GM23338 (cell line): ENCODE measurements at regions not wholly inside any gene's neighbourhood (a gene's known extent, or its start where the extent isn't known, plus 50 kb on each side); places are given as distances from the start of the nearest gene placed in this dataset.

Experiments
- ATAC-seq: fragments of 200-7000 bp; cut with Tn5 transposase; 3 replicates; pipeline ENCODE4 v1.9.1; 2020
- DNase-seq: peaks from one replicate; pipeline ENCODE4 v3.0.0-alpha.2; 2015; ENCODE audit warnings: low spot score
- H2AFZ ChIP-seq: fragments of 200-600 bp; sonication (generic); 2 replicates; pipeline ENCODE4 v1.8.0; 2016; ENCODE audit warnings: antibody characterized with exemption, mild to moderate bottlenecking, moderate library complexity
- H3F3A ChIP-seq: fragments of 200-600 bp; sonication (generic); replicated peaks from 2 replicates; pipeline ENCODE4 v1.8.0; 2017; ENCODE audit warnings: antibody characterized with exemption, mixed run types, low read depth
- H3K27ac ChIP-seq: fragments of 200-600 bp; sonication (generic); 2 replicates; pipeline ENCODE4 v1.6.1; 2016; ENCODE audit warnings: low read depth
- H3K27me3 ChIP-seq: fragments of 200-600 bp; sonication (generic); 2 replicates; pipeline ENCODE4 v1.8.0; 2016; ENCODE audit warnings: mild to moderate bottlenecking, mixed run types, moderate library complexity; ENCODE audit not compliant: insufficient read depth
- H3K36me3 ChIP-seq: fragments of 200-600 bp; sonication (generic); 2 replicates; pipeline ENCODE4 v1.8.0; 2016; ENCODE audit warnings: mild to moderate bottlenecking; ENCODE audit not compliant: insufficient read depth
- H3K4me1 ChIP-seq: fragments of 200-600 bp; sonication (generic); 2 replicates; pipeline ENCODE4 v1.8.0; 2016; ENCODE audit warnings: mild to moderate bottlenecking, moderate library complexity; ENCODE audit not compliant: insufficient read depth
- H3K4me2 ChIP-seq: fragments of 200-600 bp; sonication (generic); 2 replicates; pipeline ENCODE4 v1.7.1; 2017; ENCODE audit warnings: mixed run types
- H3K4me3 ChIP-seq: fragments of 200-600 bp; sonication (generic); 2 replicates; pipeline ENCODE4 v1.6.1; 2016; ENCODE audit warnings: mixed run types
- H3K79me2 ChIP-seq: fragments of 200-600 bp; sonication (generic); replicated peaks from 2 replicates; pipeline ENCODE4 v1.8.0; 2017; ENCODE audit warnings: mild to moderate bottlenecking; ENCODE audit not compliant: insufficient read depth
- H3K9me2 ChIP-seq: fragments of 200-600 bp; sonication (generic); 2 replicates; pipeline ENCODE4 v1.8.0; 2017; ENCODE audit not compliant: insufficient read depth
- H4K20me1 ChIP-seq: fragments of 200-600 bp; sonication (generic); replicated peaks from 2 replicates; pipeline ENCODE4 v1.8.0; 2017; ENCODE audit warnings: mild to moderate bottlenecking; ENCODE audit not compliant: insufficient read depth
- H3K27ac Mint-ChIP-seq: 2 replicates; pipeline ENCODE4 v1.8.0; 2020; ENCODE audit warnings: inconsistent platforms, mild to moderate bottlenecking, moderate library complexity, mixed read lengths
- H3K27me3 Mint-ChIP-seq: 3 replicates; pipeline ENCODE4 v1.8.0; 2022; ENCODE audit warnings: low read depth, mild to moderate bottlenecking, moderate library complexity, mixed read lengths, inconsistent platforms; ENCODE audit not compliant: insufficient read depth, poor library complexity
- H3K36me3 Mint-ChIP-seq: 3 replicates; pipeline ENCODE4 v1.8.0; 2021; ENCODE audit warnings: low read depth, mild to moderate bottlenecking, inconsistent platforms, moderate library complexity, mixed read lengths
- H3K4me1 Mint-ChIP-seq: 3 replicates; pipeline ENCODE4 v1.8.0; 2020; ENCODE audit warnings: mild to moderate bottlenecking, inconsistent platforms, mixed read lengths
- H3K4me3 Mint-ChIP-seq: 3 replicates; pipeline ENCODE4 v1.8.0; 2021; ENCODE audit warnings: moderate library complexity, mild to moderate bottlenecking, inconsistent platforms, mixed read lengths
- H3K9me3 Mint-ChIP-seq: 3 replicates; pipeline ENCODE4 v1.8.0; 2020; ENCODE audit warnings: moderate library complexity, mild to moderate bottlenecking, inconsistent platforms, mixed read lengths
- CREB1 ChIP-seq: fragments of 250-450 bp; sonication (Bioruptor Pico); IDR thresholded peaks from 2 replicates; pipeline ENCODE4 v1.5.0; 2020; ENCODE audit warnings: low read depth, mild to moderate bottlenecking, moderate library complexity
- CTCF ChIP-seq, 2 experiments: fragments of 200-600 bp in 1 of 2; sonication (generic) in 1 of 2; conservative IDR thresholded peaks; 2 replicates each; pipeline versions ENCODE4 v1.5.1 to v1.6.1; 2016 to 2017; ENCODE audit warnings: antibody characterized with exemption in 2 of 2, low read depth in 2 of 2, mild to moderate bottlenecking in 2 of 2, moderate library complexity in 1 of 2
- EZH2 ChIP-seq: fragments of 200-600 bp; sonication (generic); IDR thresholded peaks from one replicate; pipeline ENCODE4 v1.8.0; 2017; ENCODE audit warnings: antibody characterized with exemption, mild to moderate bottlenecking, low read depth; ENCODE audit not compliant: unreplicated experiment
- EZH2phosphoT487 ChIP-seq: fragments of 200-600 bp; sonication (generic); IDR thresholded peaks from one replicate; pipeline ENCODE4 v1.8.1; 2018; ENCODE audit warnings: antibody characterized with exemption; ENCODE audit not compliant: unreplicated experiment
- JUNB ChIP-seq: IDR thresholded peaks from one replicate; pipeline ENCODE4 v1.6.1; 2016; ENCODE audit warnings: antibody characterized with exemption; ENCODE audit not compliant: unreplicated experiment
- NANOG ChIP-seq: IDR thresholded peaks from 2 replicates; pipeline ENCODE4 v1.6.1; 2016; ENCODE audit warnings: antibody characterized with exemption, borderline replicate concordance
- POLR2AphosphoS5 ChIP-seq: IDR thresholded peaks from 2 replicates; pipeline ENCODE4 v1.6.1; 2016; ENCODE audit warnings: antibody characterized with exemption, low read depth
- REST ChIP-seq: IDR thresholded peaks from one replicate; pipeline ENCODE4 v1.6.1; 2018; ENCODE audit warnings: antibody characterized with exemption; ENCODE audit not compliant: unreplicated experiment
- STAT1 ChIP-seq: IDR thresholded peaks from one replicate; pipeline ENCODE4 v1.6.1; 2016; ENCODE audit warnings: antibody characterized with exemption; ENCODE audit not compliant: unreplicated experiment
- ZNF114 ChIP-seq: fragments of 250-450 bp; sonication (Bioruptor Pico); IDR thresholded peaks from 2 replicates; pipeline ENCODE4 v1.5.0; 2020; ENCODE audit warnings: mild to moderate bottlenecking, moderate library complexity
- ZNF331 ChIP-seq: fragments of 250-450 bp; sonication (Bioruptor Pico); IDR thresholded peaks from 2 replicates; pipeline ENCODE4 v1.5.0; 2020; ENCODE audit warnings: low read depth, mild to moderate bottlenecking, moderate library complexity
- TF ChIP-seq, protein P1 (sequence below): IDR thresholded peaks from 2 replicates; pipeline ENCODE4 v1.6.1; 2016; ENCODE audit warnings: antibody characterized with exemption
- TF ChIP-seq, protein P2 (sequence below): fragments of 250-450 bp; sonication (Bioruptor Pico); IDR thresholded peaks from 2 replicates; pipeline ENCODE4 v1.5.0; 2020; ENCODE audit warnings: mild to moderate bottlenecking, moderate library complexity

DNA sequence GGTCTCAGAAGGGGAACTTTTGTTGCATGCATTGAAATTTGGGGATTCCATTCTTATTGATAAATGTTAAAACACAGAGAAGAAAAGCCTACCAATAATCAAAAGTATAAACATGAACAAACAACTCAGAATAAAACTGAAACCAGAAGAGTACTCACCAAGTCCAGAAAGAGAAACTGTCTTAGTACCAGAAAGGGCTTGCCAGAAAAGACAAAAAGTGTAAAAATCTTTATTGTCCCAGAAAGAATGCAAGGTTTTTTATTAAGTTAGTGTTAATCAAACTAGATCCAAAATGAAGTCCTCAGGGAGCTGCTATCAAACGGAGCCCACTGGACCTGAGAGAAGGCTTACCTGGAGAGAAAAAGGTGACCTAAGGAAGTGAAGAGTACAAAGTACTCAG lies 897.5 kb downstream of the PCDH7 start:
- no peaks in the 10 kb centered on the region for H3K9me2 ChIP-seq
- ATAC-seq: no peak
- H2AFZ ChIP-seq: peak overlapping the region; percentile 7; the same call in 1 of the 2 replicates
- no peak overlapping the region for H3K27ac ChIP-seq
- H3K4me2 ChIP-seq: no peak overlapping the region
- H3K4me1 Mint-ChIP-seq: no peaks in the 10 kb centered on the region
- H3K36me3 Mint-ChIP-seq: peaks cover 4% of the 10 kb centered on the region; the same call in 2 of the 3 replicates
- no peaks in the 10 kb centered on the region for H3K79me2 ChIP-seq
- H4K20me1 ChIP-seq: no peaks in the 10 kb centered on the region
- DNase-seq: no peak
- no peak overlapping the region for H3K4me3 Mint-ChIP-seq
- TF ChIP-seq, protein P1, sequence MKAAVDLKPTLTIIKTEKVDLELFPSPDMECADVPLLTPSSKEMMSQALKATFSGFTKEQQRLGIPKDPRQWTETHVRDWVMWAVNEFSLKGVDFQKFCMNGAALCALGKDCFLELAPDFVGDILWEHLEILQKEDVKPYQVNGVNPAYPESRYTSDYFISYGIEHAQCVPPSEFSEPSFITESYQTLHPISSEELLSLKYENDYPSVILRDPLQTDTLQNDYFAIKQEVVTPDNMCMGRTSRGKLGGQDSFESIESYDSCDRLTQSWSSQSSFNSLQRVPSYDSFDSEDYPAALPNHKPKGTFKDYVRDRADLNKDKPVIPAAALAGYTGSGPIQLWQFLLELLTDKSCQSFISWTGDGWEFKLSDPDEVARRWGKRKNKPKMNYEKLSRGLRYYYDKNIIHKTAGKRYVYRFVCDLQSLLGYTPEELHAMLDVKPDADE: no peak
- TF ChIP-seq NANOG: no peak
- TF ChIP-seq POLR2AphosphoS5: no peak
- TF ChIP-seq JUNB: no peak
- no peak for TF ChIP-seq CTCF (conservative IDR thresholded peaks at IDR 0.05; ENCODE audit: low read depth in 2 of 2)
- no peak for TF ChIP-seq REST
- TF ChIP-seq CREB1 (CRISPR knock-in tag): no peak
- no peak for TF ChIP-seq EZH2
- TF ChIP-seq, protein P2, sequence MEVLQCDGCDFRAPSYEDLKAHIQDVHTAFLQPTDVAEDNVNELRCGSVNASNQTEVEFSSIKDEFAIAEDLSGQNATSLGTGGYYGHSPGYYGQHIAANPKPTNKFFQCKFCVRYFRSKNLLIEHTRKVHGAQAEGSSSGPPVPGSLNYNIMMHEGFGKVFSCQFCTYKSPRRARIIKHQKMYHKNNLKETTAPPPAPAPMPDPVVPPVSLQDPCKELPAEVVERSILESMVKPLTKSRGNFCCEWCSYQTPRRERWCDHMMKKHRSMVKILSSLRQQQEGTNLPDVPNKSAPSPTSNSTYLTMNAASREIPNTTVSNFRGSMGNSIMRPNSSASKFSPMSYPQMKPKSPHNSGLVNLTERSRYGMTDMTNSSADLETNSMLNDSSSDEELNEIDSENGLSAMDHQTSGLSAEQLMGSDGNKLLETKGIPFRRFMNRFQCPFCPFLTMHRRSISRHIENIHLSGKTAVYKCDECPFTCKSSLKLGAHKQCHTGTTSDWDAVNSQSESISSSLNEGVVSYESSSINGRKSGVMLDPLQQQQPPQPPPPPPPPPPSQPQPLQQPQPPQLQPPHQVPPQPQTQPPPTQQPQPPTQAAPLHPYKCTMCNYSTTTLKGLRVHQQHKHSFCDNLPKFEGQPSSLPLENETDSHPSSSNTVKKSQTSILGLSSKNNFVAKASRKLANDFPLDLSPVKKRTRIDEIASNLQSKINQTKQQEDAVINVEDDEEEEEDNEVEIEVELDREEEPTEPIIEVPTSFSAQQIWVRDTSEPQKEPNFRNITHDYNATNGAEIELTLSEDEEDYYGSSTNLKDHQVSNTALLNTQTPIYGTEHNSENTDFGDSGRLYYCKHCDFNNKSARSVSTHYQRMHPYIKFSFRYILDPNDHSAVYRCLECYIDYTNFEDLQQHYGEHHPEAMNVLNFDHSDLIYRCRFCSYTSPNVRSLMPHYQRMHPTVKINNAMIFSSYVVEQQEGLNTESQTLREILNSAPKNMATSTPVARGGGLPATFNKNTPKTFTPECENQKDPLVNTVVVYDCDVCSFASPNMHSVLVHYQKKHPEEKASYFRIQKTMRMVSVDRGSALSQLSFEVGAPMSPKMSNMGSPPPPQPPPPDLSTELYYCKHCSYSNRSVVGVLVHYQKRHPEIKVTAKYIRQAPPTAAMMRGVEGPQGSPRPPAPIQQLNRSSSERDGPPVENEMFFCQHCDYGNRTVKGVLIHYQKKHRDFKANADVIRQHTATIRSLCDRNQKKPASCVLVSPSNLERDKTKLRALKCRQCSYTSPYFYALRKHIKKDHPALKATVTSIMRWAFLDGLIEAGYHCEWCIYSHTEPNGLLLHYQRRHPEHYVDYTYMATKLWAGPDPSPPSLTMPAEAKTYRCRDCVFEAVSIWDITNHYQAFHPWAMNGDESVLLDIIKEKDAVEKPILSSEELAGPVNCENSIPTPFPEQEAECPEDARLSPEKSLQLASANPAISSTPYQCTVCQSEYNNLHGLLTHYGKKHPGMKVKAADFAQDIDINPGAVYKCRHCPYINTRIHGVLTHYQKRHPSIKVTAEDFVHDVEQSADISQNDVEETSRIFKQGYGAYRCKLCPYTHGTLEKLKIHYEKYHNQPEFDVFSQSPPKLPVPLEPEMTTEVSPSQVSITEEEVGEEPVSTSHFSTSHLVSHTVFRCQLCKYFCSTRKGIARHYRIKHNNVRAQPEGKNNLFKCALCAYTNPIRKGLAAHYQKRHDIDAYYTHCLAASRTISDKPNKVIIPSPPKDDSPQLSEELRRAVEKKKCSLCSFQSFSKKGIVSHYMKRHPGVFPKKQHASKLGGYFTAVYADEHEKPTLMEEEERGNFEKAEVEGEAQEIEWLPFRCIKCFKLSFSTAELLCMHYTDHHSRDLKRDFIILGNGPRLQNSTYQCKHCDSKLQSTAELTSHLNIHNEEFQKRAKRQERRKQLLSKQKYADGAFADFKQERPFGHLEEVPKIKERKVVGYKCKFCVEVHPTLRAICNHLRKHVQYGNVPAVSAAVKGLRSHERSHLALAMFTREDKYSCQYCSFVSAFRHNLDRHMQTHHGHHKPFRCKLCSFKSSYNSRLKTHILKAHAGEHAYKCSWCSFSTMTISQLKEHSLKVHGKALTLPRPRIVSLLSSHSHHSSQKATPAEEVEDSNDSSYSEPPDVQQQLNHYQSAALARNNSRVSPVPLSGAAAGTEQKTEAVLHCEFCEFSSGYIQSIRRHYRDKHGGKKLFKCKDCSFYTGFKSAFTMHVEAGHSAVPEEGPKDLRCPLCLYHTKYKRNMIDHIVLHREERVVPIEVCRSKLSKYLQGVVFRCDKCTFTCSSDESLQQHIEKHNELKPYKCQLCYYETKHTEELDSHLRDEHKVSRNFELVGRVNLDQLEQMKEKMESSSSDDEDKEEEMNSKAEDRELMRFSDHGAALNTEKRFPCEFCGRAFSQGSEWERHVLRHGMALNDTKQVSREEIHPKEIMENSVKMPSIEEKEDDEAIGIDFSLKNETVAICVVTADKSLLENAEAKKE (CRISPR knock-in tag): no peak
- no peak for TF ChIP-seq EZH2phosphoT487
- no peak for TF ChIP-seq ZNF114 (CRISPR knock-in tag)
- no peak for TF ChIP-seq ZNF331 (CRISPR knock-in tag)
- TF ChIP-seq STAT1: no peak
- H3K4me1 ChIP-seq: no peaks in the 10 kb centered on the region
- H3K36me3 ChIP-seq: no peaks in the 10 kb centered on the region
- no peak overlapping the region for H3K4me3 ChIP-seq
- peaks cover 3% of the 10 kb centered on the region; the same call in 2 of the 3 replicates for H3K9me3 Mint-ChIP-seq
- no peaks in the 10 kb centered on the region for H3K27me3 ChIP-seq
- H3K27me3 Mint-ChIP-seq: peaks cover 2% of the 10 kb centered on the region
- H3K27ac Mint-ChIP-seq: no peak overlapping the region
- no peaks in the 10 kb centered on the region for H3F3A ChIP-seq
